Keratinocyte (primary cell): ENCODE measurements at regions not wholly inside any gene's neighbourhood (a gene's known extent, or its start where the extent isn't known, plus 50 kb on each side); places are given as distances from the start of the nearest gene placed in this dataset.

Experiments used
- DNase-seq: peaks from one replicate; pipeline ENCODE4 v3.0.0-alpha.2; 2011; ENCODE audit warnings: low read depth, missing footprints, low spot score
- FAIRE-seq: peaks from 2 replicates; lab custom pipeline; 2011; peaks lifted over from hg19 to GRCh38; lab: Jason Lieb, UNC
- H2AFZ ChIP-seq: 2 replicates; pipeline ENCODE4 v1.6.0; 2012; ENCODE audit warnings: low read length, control low read depth, inconsistent platforms; ENCODE audit not compliant: control insufficient read depth
- H3K27ac ChIP-seq: 2 replicates; pipeline ENCODE4 v1.5.1; 2011; ENCODE audit warnings: low read length; ENCODE audit not compliant: control insufficient read depth, insufficient read depth
- H3K27me3 ChIP-seq: 3 replicates; pipeline ENCODE4 v1.6.0; 2011; ENCODE audit warnings: low read length; ENCODE audit not compliant: control insufficient read depth, insufficient read depth; ENCODE audit errors: extremely low read depth
- H3K36me3 ChIP-seq, 2 experiments: 2 replicates in 1 of 2; 3 replicates in 1 of 2; pipeline ENCODE4 v1.5.1; 2011; ENCODE audit warnings: low read length in 2 of 2, mild to moderate bottlenecking in 1 of 2; ENCODE audit not compliant: control insufficient read depth in 2 of 2, insufficient read depth in 2 of 2; ENCODE audit errors: extremely low read depth in 1 of 2
- H3K4me1 ChIP-seq: 3 replicates; pipeline ENCODE4 v1.5.1; 2011; ENCODE audit warnings: low read length; ENCODE audit not compliant: control insufficient read depth, insufficient read depth; ENCODE audit errors: extremely low read depth
- H3K4me2 ChIP-seq: 3 replicates; pipeline ENCODE4 v1.6.0; 2011; ENCODE audit warnings: low read depth, low read length; ENCODE audit not compliant: control insufficient read depth, insufficient read depth; ENCODE audit errors: extremely low read depth
- H3K4me3 ChIP-seq, 3 experiments: fragments of 200-600 bp in 1 of 3; sonication (generic) in 1 of 3; 2 replicates in 2 of 3; 3 replicates in 1 of 3; pipeline ENCODE4 v1.5.1; 2011 to 2016; ENCODE audit warnings: low read length in 3 of 3, mild to moderate bottlenecking in 3 of 3, control low read depth in 2 of 3, inconsistent platforms in 1 of 3, low read depth in 1 of 3, mixed read lengths in 1 of 3, mixed run types in 1 of 3, moderate library complexity in 1 of 3; ENCODE audit not compliant: control insufficient read depth in 2 of 3, insufficient read depth in 2 of 3; ENCODE audit errors: extremely low read depth in 1 of 3
- H3K79me2 ChIP-seq: 2 replicates; pipeline ENCODE4 v1.6.0; 2012; ENCODE audit warnings: low read length; ENCODE audit not compliant: control insufficient read depth, insufficient read depth
- H3K9ac ChIP-seq: 3 replicates; pipeline ENCODE4 v1.6.0; 2011; ENCODE audit warnings: low read length; ENCODE audit not compliant: control insufficient read depth, insufficient read depth; ENCODE audit errors: extremely low read depth
- H3K9me1 ChIP-seq: 3 replicates; pipeline ENCODE4 v1.6.0; 2011; ENCODE audit warnings: low read length; ENCODE audit not compliant: control insufficient read depth, insufficient read depth; ENCODE audit errors: extremely low read depth
- H3K9me3 ChIP-seq: 2 replicates; pipeline ENCODE4 v1.5.1; 2012; ENCODE audit warnings: low read depth, low read length; ENCODE audit not compliant: control insufficient read depth
- H4K20me1 ChIP-seq: 3 replicates; pipeline ENCODE4 v1.6.0; 2011; ENCODE audit warnings: low read length; ENCODE audit not compliant: control insufficient read depth, insufficient read depth; ENCODE audit errors: extremely low read depth
- EZH2 ChIP-seq: IDR thresholded peaks from one replicate; pipeline ENCODE4 v1.6.1; 2012; ENCODE audit warnings: inconsistent platforms, mild to moderate bottlenecking, low read length, moderate library complexity
- dilution Hi-C: fragments of 300-500 bp; cut with MboI; formaldehyde crosslinking; loops from one replicate; pipeline ENCODE4 v1.7.0; 2020; ENCODE audit warnings: low sequenced_read_pairs; ENCODE audit not compliant: extremely low pct_ligation_motif_present
- TF ChIP-seq, protein P1 (sequence below), 3 experiments: IDR thresholded peaks in 1 of 3; conservative IDR thresholded peaks in 1 of 3; optimal IDR thresholded peaks in 1 of 3; 2 replicates in 2 of 3; 3 replicates in 1 of 3; pipeline versions ENCODE3 to v1.5.1; 2011; ENCODE audit warnings: low read length in 3 of 3, mild to moderate bottlenecking in 3 of 3, moderate library complexity in 2 of 3, control low read depth in 1 of 3, inconsistent platforms in 1 of 3; ENCODE audit not compliant: insufficient read depth in 2 of 3; ENCODE audit errors: extremely low read depth in 1 of 3

GRCh38 chr5:100469767-100470166, 65.4 kb upstream of the FAM174A start:
- H3K4me1 ChIP-seq: no peaks in the 10 kb centered on the region
- H3K4me3 ChIP-seq: no peak overlapping the region
- no peaks in the 10 kb centered on the region for H3K36me3 ChIP-seq
- H3K27me3 ChIP-seq: no peaks in the 10 kb centered on the region
- no peaks in the 10 kb centered on the region for H3K9me3 ChIP-seq
- H3K4me2 ChIP-seq: no peak overlapping the region
- no peaks in the 10 kb centered on the region for H3K9me1 ChIP-seq
- no peak overlapping the region for H2AFZ ChIP-seq
- H3K9ac ChIP-seq: no peak overlapping the region
- no peak overlapping the region for H3K27ac ChIP-seq
- DNase-seq (no peak), FAIRE-seq (no peak)
- no peaks in the 10 kb centered on the region for H3K79me2 ChIP-seq
- no peaks in the 10 kb centered on the region for H4K20me1 ChIP-seq
- dilution Hi-C loops: no loop called here
- TF ChIP-seq, protein P1, sequence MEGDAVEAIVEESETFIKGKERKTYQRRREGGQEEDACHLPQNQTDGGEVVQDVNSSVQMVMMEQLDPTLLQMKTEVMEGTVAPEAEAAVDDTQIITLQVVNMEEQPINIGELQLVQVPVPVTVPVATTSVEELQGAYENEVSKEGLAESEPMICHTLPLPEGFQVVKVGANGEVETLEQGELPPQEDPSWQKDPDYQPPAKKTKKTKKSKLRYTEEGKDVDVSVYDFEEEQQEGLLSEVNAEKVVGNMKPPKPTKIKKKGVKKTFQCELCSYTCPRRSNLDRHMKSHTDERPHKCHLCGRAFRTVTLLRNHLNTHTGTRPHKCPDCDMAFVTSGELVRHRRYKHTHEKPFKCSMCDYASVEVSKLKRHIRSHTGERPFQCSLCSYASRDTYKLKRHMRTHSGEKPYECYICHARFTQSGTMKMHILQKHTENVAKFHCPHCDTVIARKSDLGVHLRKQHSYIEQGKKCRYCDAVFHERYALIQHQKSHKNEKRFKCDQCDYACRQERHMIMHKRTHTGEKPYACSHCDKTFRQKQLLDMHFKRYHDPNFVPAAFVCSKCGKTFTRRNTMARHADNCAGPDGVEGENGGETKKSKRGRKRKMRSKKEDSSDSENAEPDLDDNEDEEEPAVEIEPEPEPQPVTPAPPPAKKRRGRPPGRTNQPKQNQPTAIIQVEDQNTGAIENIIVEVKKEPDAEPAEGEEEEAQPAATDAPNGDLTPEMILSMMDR (optimal IDR thresholded peaks at IDR 0.05 in 1 of 3, IDR thresholded peaks at IDR 0.05 in 1 of 3, conservative IDR thresholded peaks at IDR 0.05 in 1 of 3; ENCODE audit: extremely low read depth in 1 of 3, insufficient read depth in 2 of 3, low read length in 3 of 3): no peak
- no peak for TF ChIP-seq EZH2

- Histone ChIP-seq H3K79me2 (no peaks in the 10 kb centered on the region), H3K36me3 (no peaks in the 10 kb centered on the region), H4K20me1 (no peaks in the 10 kb centered on the region), H3K4me2 (no peak overlapping the region), H3K4me1 (no peaks in the 10 kb centered on the region), H3K27ac (no peak overlapping the region), H3K9me3 (no peaks in the 10 kb centered on the region), H3K27me3 (no peaks in the 10 kb centered on the region), H3K9me1 (no peaks in the 10 kb centered on the region), H3K4me3 (no peak overlapping the region), H3K9ac (no peak overlapping the region), H2AFZ (no peak overlapping the region)
- dilution Hi-C loops: no loop called here
- TF ChIP-seq, protein P1 (optimal IDR thresholded peaks at IDR 0.05 in 1 of 3, IDR thresholded peaks at IDR 0.05 in 1 of 3, conservative IDR thresholded peaks at IDR 0.05 in 1 of 3; ENCODE audit: extremely low read depth in 1 of 3, insufficient read depth in 2 of 3, low read length in 3 of 3): no peak
- FAIRE-seq (no peak), DNase-seq (no peak)
Observed at GRCh38 chr5:100464418-100464817, 70.8 kb upstream of the FAM174A start.
